DND-41 (cell line): ENCODE measurements at regions not wholly inside any gene's neighbourhood (a gene's known extent, or its start where the extent isn't known, plus 50 kb on each side); places are given as distances from the start of the nearest gene placed in this dataset.

ENCODE experiments used
- CTCF ChIP-seq: IDR thresholded peaks from 2 replicates; pipeline ENCODE4 v1.5.1; 2012; ENCODE audit warnings: borderline replicate concordance, low read length, moderate library complexity, mild to moderate bottlenecking; ENCODE audit not compliant: poor library complexity, severe bottlenecking; ENCODE audit errors: extremely low read depth
- EZH2 ChIP-seq: IDR thresholded peaks from 3 replicates; pipeline ENCODE4 v1.6.1; 2012; ENCODE audit warnings: borderline replicate concordance, low read depth, mild to moderate bottlenecking, moderate library complexity, low read length, inconsistent platforms; ENCODE audit not compliant: severe bottlenecking

DNA sequence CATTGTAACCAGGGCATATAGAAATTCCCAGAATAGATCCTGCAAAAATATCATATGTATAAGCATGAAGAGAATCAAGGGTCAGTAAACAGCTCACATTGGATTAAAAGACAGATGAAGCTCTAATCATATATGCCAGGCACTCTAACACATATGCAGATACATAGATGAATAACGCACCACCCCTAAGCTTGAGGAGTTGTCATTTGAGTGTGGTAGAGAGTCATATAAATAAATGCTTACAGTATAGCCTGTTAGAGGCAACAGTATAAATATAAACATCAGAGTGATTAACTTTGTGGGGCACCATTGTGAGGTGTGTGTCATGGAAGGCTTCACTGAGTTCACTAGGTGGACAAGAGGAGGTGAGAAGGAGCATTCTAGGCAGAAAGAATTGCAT is 346.7 kb upstream of the PRICKLE1 start:
- TF ChIP-seq CTCF (no peak), EZH2 (no peak)
